ENCODE measurements at regions not wholly inside any gene's neighbourhood (a gene's known extent, or its start where the extent isn't known, plus 50 kb on each side); places are given as distances from the start of the nearest gene placed in this dataset.
A peak's percentile ranks its signal among the peaks of the same experiment; 100 is the strongest.
"Not testable (repeated sequence)": the region's sequence is repeated elsewhere in the genome, so short reads cannot be mapped to it uniquely, and the experiment has no call there.

GRCh38 chr20:58583176-58583575, 67.9 kb upstream of the STX16 start:
- DNase-seq (ENCODE audit: low spot score) = peak; percentile 55
- intact Hi-C loops (cut with DNase I) = no loop called here

- DNase-seq (ENCODE audit: low spot score) = peak; percentile 41
- intact Hi-C loops (cut with DNase I) = no loop called here
These were observed 65.3 kb upstream of the APCDD1L start for GRCh38 chr20:58580474-58580835.

GRCh38 chr20:58579819-58580473, 64.7 kb upstream of the APCDD1L start:
- intact Hi-C loops (cut with DNase I) = no loop called here
- peak; percentile 55 for DNase-seq (ENCODE audit: low spot score)

DNA sequence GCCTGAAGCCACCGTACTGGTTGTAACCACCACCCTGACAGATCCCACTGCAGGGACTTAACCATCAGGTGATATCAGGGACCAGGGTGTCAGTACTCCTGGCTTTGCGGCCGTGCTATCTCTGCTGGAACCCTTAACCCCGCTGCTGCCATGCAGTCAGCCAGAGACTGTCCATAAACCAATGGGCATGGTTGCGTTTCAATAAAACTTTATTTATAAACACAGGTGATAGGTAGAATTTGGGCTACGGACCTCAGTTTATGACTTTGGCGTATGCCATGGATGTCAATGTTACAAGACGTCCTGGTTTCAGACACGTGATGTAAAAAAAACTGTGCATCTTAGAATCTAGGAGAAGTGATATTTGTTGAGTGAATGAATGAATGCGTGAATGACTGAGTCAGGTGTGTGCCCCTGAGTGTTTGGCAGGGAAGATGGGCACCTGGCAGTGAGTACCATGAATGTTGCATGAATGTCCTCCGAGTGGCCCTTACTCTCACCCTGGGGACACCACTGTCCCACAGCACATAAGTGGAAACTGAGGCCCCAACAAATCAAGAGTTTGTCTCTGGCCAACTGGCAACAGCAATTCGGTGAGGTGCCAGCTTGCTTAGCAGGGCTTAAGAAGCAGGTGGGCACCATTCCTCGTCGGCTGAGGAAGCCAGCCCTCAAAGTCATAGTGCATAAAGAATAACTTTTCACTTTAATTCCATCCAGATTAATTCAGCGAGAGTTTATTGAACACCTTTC, 64.0 kb upstream of the APCDD1L start:
- DNase-seq (ENCODE audit: low spot score) = peak; percentile 65
- intact Hi-C loops (cut with DNase I) = no loop called here

DNA sequence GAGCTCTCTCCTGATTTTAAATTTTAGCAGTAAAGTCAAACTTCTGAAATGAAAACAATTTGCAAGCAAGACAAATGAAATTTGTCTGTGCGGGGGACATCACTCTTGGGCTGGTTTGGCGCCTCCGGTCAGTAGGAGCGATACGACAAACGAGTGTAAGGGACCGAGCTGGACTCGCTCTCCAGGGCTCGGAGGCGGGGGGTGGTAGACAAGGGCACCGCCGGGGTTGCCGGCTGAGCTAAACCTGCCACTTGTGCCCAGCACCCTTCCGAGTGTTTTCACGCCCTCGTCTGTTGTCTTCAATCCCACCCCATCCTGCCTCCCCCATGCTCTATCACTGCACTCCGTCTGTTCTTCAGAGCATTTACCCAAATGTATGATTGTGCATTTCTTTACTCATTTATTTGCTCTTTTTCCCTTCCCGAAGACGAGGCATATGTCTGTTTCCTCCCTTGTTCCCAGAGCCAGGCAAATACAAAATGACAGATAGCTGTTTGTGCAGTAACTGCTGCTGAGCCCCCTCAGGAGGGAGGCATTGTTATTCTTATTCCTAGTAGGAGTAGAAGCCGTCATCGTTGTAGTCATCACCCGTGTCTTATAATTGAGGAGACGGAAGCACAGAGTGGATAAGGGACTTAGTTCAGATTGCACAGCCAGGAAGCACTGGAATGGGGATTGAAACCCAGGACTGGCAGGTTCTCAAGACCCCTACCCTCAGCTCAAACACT, 62.8 kb upstream of the APCDD1L start:
- DNase-seq (ENCODE audit: low spot score) = peak; percentile 27

GRCh38 chr20:58577139-58577806, 62.1 kb upstream of the APCDD1L start:
- DNase-seq (ENCODE audit: low spot score) = peak; percentile 61
- intact Hi-C loops (cut with DNase I) = no loop called here

More for the DNA sequence above, 62.8 kb upstream of the APCDD1L start:
- intact Hi-C loops (cut with DNase I) = no loop called here

DNA sequence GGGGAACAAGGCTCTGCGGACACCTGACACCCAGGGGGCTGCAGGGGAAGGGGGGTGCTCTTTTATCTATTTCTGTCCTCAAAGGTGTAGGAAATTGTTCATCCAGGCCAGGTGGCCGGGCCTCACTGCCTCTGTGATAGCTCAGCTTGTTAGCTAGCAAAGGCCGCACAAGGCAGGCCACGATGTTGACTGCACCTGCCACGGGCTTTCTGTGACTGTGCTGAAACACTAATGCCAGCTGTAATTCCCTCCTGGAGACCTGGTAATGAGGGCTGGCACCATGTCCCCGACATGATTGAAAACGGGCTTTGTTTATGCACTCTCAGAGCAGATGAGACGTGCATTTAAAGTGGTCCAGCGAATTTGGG, 61.4 kb upstream of the APCDD1L start:
- DNase-seq (ENCODE audit: low spot score) = peak; percentile 31
- intact Hi-C loops (cut with DNase I) = no loop called here

DNA sequence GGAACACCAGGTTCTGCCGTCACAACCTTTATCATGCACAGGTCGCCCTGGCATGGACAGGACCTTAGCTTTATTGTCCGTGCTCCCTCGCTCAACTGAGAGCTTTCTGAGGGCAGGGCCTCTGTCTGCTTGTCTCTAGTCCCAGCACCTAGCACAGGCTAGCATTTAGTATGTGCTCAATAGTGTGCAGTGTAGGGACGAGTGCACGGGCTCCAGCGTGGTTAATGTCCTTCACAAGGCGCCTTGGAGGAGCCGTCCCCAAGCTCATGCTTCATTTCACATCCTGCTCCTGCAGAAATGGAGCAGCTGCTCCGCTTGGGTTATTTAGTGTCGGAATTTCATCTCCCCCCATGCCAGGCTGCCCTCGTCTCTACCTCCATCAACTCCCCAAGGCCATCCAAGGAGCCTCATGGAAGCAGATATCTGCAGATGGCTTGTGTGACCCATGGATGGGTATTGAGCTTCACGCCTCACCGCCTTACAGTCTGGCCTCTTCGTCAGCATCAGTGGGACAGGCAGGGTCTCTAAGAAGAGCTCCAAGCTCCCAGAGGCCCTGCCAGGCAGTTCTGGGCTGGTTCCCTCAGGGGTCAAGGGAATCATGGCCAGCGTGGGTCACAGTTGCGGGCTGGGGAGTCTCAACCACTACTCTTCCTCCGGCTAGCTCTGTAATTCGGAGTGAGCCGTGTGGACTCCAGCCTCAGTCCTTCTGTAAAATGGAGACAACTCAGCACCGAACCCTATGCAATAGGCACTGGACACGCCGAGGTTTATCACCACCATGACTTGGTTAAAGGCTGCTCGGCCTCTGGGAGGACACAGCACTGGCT, 60.8 kb upstream of the APCDD1L start:
- intact Hi-C loops (cut with DNase I) = no loop called here
- no peak for DNase-seq (ENCODE audit: low spot score)

- no peak for DNase-seq (ENCODE audit: low spot score)
- intact Hi-C loops (cut with DNase I) = no loop called here
These were observed 59.3 kb upstream of the APCDD1L start for GRCh38 chr20:58574469-58574868.

DNA sequence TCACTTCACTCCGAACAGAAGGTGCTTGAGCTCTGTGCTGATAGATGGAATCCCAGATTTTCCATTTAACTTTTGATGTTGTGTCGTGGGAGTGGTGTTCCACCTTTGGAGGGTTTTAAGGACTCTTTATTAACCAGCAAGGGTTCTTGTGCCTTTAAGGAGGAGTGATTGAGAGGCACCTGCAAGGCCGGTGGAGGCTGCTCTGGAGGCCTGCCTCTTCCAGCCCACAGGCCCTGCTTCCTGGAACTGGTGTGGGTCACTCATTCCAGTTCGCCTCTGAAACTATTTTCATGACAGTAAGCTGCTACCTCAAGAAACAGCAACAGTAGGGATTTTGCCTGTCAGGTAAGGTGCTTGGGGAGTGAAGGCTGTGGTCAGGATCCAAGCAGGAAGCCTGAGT, 58.8 kb upstream of the APCDD1L start:
- DNase-seq (ENCODE audit: low spot score) = no peak
- intact Hi-C loops (cut with DNase I) = no loop called here

- no peak for DNase-seq (ENCODE audit: low spot score)
- intact Hi-C loops (cut with DNase I) = no loop called here
These were observed 58.1 kb upstream of the APCDD1L start for GRCh38 chr20:58573257-58573656.

- DNase-seq (ENCODE audit: low spot score); intact Hi-C loops (cut with DNase I): not testable (repeated sequence)
These were observed 57.2 kb upstream of the APCDD1L start for GRCh38 chr20:58572428-58572763.

DNA sequence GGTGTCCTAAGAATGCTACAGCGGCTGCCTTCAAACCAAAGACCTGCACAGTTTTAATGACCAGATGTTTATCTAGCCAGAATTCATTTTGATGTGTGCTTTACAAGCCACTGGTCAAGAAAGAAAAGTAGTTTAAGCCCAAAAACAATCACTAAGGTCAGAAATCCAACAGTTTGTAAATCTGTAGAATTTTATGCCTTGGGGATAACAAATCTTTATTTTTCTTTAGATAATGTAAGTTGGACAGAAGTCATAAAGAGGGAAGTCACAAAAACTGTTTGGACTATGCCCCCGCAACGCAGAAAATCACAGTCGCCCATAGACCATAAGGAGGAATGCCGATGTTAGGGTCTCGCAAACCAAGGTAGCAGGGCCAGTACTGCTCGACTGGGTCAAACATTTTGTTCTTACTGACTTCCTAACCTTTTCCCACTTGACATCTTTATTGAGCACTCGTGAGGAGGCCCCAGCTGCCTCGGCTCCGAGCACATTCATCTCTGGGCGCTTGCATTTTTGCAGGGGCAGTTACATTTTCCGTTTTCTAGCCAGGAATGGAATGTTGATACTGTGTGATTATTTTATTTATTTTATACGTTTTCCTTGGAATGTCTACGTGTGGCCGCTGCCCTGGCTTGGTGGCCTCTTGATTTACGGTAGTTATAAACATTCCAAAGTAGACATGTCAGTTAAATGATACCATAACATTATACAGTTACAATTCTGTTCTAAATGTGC, 56.7 kb upstream of the APCDD1L start:
- DNase-seq (ENCODE audit: low spot score) = no peak
- intact Hi-C loops (cut with DNase I) = no loop called here

DNA sequence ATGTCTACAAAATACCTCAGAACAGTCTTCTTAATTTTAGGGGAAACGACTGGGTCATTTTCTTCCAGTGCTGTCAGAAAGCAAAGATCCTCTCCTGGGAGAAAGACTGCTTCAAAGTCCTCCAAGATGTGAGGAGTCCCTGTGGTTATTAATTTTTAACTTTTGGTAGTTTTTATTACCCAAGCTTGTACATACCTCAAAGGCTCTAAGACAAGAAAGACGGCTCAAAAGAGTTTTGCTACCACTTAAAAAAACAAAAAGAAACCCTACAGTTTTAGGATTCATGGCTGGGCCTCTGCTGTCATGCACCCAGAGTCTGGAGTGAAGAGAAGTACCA, 56.1 kb upstream of the APCDD1L start:
- DNase-seq (ENCODE audit: low spot score) = no peak
- intact Hi-C loops (cut with DNase I) = no loop called here

- intact Hi-C loops (cut with DNase I) = no loop called here
- DNase-seq (ENCODE audit: low spot score) = no peak
These were observed 55.1 kb upstream of the APCDD1L start for GRCh38 chr20:58570204-58570859.

- DNase-seq (ENCODE audit: low spot score) = no peak
- intact Hi-C loops (cut with DNase I) = no loop called here
These were observed 54.3 kb upstream of the APCDD1L start for GRCh38 chr20:58569241-58570125.

- intact Hi-C loops (cut with DNase I) = no loop called here
- no peak for DNase-seq (ENCODE audit: low spot score)
These were observed 53.5 kb upstream of the APCDD1L start for GRCh38 chr20:58568483-58569240.
